Superior temporal gyrus (tissue), 1 donor: ENCODE measurements at regions not wholly inside any gene's neighbourhood (a gene's known extent, or its start where the extent isn't known, plus 50 kb on each side); places are given as distances from the start of the nearest gene placed in this dataset.

Experiments
- DNase-seq: peaks from one replicate; pipeline ENCODE4 v3.0.0-alpha.2; 2016; ENCODE audit errors: extremely low spot score

- DNase-seq = no peak
Measured at GRCh38 chr4:32985256-32985655, 2265.1 kb downstream of the PCDH7 start.

- no peak for DNase-seq
Measured at GRCh38 chr4:32986236-32986635, 2266.1 kb downstream of the PCDH7 start.

GRCh38 chr4:32987111-32987510, 2266.9 kb downstream of the PCDH7 start:
- no peak for DNase-seq

- DNase-seq = no peak
Measured at GRCh38 chr4:32988165-32988811, 2268.1 kb downstream of the PCDH7 start.

DNA sequence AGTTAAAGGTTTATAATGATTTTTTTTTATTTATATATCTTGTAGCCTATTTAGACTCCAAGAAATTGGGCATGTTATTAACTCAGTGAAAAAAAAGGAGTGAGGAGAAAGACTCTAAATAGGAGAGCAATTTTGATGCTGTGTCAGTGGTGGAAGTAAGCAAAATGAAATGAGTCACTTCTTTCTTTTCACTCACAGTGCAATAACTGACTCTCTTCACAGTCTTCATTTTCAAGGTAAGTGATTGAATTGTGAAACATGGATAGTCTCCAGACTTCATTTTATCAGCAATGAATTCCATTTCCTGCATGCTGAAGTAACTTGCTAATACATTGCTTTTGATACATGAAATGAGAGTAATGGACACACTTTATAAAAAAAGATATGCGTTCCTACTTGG, 2271.5 kb downstream of the PCDH7 start:
- DNase-seq = no peak

DNA sequence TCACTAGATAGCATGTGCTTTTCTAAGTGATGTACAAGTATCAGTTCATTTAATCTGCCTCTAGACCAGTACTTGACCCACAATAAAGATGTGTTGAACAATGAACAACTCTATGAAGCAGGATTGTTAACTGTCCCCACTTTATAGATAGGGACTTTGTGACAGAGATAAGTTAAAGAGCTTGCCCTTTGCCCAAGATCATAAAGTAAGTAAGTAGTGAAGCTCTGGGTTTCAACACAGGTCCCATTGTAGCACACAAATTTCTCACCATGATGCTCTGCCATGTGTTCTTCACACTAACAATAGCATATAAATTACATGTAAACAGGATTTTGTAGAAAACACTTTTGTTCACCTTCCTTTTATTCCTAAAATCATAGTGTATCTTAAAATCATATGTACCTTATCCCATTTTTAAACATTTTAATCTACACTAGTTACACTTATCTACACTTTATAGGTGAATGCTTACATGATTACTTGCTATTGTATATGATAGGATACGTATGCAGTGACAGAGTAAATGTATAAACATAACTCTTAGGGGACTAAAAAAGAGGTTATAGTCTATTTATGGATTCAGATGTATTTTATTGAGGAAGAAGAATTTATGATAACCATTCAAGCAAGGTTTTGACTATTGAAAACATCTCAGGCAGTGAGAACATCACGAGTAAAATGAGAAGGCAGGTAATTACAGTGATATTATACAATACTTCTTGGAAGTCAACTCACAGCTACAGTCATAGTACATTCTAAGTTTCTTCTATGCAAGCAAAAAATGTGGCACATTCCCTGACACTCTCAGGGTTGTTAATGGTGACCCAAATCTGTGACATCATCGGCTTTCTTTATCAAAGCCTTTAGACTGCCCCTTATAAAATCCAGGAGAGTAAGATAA, 2275.1 kb downstream of the PCDH7 start:
- no peak for DNase-seq

DNA sequence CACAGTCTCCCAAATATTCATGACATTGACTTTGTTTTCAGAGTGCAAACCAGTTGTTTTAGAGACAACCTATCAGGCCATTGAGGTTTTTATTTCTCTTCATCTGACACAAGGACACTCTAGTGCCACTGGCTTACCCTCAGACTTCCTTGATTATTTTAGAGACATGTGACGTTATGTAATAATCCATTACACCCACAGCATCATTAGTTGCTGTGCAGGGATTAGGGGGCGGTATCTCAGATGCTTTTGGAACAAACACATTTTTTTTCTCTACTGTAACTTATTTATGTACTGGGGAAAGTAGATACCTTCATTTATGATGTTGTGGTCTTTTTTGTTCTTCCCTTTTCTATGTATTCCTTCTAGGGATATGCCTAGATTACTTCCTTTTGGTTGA, 2293.1 kb downstream of the PCDH7 start:
- no peak for DNase-seq

DNA sequence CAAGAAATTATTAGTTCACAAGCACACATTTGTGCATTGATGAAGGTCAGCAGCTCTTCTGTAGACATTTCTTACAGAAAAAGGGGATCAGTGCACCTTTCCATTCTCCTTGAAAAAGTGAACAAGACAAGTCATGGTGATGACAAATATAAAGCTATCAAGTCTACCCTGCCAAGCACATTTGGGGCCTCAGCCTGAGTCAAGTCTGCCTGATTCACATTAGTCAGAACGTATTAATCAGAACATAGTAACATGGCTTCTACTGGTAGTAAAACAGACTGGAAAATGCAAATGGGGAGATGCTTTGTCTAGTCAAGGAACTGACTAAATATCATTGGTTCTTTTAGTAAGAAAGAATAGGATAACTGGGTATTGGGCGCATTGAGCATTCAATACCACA, 2305.1 kb downstream of the PCDH7 start:
- no peak for DNase-seq

GRCh38 chr4:33029976-33030375, 2309.8 kb downstream of the PCDH7 start:
- DNase-seq = no peak

DNA sequence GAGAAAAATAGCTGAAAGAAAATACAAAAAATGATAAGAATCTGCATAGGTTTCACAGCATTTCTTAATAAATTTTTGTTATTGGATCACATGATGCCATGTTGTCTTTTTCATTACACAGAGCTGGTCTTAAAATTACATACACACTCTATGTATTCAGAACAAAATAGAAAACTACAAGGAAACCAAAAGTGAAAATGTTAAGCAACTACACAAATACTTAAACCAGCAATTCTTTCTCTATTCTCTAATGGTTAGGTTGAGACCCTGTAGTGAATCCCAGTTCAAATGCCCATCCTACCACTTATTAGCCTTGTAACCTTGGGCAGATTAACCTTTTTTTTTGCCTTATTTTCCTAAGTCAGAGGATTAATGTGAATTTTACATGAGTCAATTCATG, 2311.2 kb downstream of the PCDH7 start:
- no peak for DNase-seq

DNA sequence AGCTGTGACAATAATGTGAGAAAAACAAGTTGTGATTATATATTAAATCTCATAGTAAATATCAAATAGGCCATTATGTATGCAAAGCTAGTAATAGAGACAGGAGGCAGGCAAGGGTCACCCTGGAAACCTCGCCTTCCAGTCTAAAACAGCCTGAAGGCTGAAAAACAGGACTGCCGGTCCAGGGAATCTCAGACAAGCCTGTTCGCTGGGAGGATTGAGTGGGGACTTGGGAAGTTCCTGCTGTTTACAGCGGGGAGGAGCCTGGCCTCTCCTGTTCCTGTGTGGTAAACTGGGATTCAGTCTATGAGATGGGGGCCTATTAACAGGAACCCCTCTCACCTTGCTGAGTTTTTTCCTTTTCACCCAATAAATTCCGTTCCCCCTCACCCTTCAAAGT, 2317.3 kb downstream of the PCDH7 start:
- no peak for DNase-seq

GRCh38 chr4:33045334-33045733, 2325.2 kb downstream of the PCDH7 start:
- no peak for DNase-seq

GRCh38 chr4:33052241-33052640, 2332.1 kb downstream of the PCDH7 start:
- no peak for DNase-seq

GRCh38 chr4:33054161-33054560, 2334.0 kb downstream of the PCDH7 start:
- DNase-seq = no peak

GRCh38 chr4:33054656-33055196, 2334.6 kb downstream of the PCDH7 start:
- DNase-seq = no peak

GRCh38 chr4:33057736-33058135, 2337.6 kb downstream of the PCDH7 start:
- no peak for DNase-seq

DNA sequence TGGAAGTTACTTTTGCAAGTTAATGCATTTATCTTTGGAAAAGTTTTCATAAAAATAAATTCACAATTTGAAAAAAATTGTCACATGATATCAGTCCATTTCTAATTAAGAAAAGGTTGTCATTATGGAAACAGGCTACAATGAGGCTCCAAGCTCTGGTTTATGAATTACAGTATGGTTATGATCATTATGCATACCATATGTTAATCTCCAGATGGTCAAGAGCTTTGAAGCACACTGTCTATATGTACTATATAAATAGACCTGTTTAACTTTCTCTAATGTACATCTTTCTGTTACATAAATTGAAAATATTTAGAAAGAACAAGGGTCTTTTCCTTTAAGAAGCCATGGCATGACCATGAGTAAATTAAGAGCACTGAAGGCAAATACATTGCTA, 2338.8 kb downstream of the PCDH7 start:
- no peak for DNase-seq

DNA sequence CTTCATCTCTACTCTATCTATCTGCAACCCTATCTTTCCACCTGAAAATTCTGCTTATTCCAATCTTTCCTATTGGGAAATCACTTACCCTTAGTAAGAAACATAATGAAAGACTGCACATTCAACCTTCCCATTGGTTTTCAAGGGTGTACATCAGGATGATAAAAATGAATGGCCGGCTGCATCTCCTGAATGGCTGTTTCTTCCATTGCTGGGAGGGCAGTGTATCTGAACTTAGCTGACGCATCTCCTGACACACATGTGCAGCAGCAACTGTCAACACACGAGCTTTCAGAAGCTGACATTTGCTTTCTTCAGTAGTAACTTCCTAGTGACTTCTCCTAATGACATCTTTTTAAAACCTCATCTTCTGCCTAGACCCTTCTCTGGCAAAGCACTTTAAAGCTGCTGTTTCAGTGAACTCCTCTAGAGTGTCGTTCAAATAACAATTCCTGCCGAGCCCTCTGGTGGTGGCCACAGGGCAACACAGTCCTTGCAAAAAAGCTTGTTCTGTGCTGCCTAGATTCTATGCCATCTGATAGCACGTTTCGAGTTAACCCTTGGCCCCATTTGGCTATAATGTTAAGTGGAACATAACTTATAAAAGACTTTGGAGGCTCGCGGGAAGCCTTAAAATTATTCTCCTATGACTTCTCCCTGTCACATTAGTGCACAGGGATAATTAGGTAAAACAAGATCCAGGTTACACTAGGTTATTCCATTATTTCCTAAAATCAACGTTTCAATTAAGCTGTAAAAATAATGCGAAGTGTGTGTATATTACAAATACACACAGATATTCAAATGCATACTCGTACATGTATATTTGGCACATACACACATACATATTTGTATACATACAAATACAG, 2340.7 kb downstream of the PCDH7 start:
- DNase-seq = peak; percentile 78

GRCh38 chr4:33061727-33062126, 2341.6 kb downstream of the PCDH7 start:
- DNase-seq = no peak

GRCh38 chr4:33062155-33062806, 2342.1 kb downstream of the PCDH7 start:
- DNase-seq = no peak

DNA sequence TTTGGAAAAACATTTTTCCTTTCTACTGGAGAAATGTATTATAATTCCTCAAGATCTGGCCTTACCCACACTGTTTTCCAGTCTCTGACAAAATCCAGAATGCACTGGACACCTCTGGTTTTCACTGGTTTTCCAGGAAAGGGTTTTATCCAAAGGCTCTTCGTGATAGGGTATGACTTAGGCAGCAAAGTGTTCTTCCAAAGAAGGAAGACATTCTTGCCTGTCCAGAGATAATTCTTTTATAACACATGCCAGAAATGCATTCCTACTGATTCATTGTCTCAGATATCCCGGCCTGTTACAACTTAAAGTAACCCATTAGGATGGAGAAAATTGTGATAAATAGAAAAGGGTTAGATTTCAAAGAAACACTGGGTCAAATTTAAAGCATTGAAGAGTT, 2343.1 kb downstream of the PCDH7 start:
- no peak for DNase-seq

DNA sequence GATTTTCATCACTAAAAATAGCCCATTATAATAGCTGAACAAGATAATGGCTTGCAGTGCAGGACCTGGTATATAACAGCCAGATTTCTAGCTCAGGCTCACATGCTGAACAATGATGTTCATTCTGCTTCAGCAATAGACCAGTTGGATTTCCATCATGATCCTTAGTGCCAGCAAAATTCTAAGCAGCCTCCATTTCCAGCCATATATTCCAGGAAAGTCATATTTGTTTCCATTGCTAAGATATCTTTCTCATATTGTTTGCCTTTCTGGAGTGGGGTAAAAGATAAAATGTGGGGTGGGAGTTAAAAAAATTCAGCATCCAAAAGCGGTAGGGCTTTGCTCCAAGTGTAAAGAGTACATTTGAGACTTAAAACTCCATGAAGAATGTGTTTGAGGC, 2344.1 kb downstream of the PCDH7 start:
- no peak for DNase-seq
